ENCODE measurements at regions not wholly inside any gene's neighbourhood (a gene's known extent, or its start where the extent isn't known, plus 50 kb on each side); places are given as distances from the start of the nearest gene placed in this dataset.

DNA sequence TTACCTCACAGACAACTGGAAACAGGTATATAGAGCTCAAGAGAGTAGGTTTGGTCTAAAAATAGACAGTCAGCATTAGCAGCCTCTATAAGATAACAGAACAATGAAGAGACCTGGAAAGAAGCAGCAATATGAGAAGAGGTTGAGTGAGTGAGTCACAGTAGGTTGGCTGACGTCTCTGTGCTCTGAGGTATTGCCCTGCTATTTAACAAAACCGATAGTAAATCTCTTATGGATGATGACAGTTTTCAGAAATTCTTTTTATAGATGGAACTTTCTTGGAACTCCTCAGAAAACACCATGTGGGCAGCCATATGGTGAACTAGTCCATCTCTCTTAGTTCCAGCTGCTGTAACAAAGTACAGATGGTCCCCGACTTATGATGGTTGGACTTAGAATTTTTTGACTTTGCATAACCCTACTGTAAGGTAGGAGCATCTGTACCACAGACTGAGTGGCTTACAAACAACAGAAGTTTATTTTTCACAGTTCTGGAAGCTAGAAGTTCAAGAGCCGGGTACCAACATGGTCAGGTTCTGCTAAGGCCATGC, 123.5 kb downstream of the MBD2 start:
- H3K4me3 ChIP-seq, result no peak overlapping the region
- H3K27ac ChIP-seq, result no peak overlapping the region
- 20 to 80% (median 62%) methylated on average over 1 to 4 of the region's 4 CpGs for WGBS, 10 experiments
- peak in 1 of 8 experiments; percentile 31 for ATAC-seq (replicated peaks in 6 of 8)
- H3K4me1 ChIP-seq (replicated peaks in 1 of 2), result no peaks in the 10 kb centered on the region
- in situ Hi-C loops (cut with MboI; ENCODE audit: low pct_unique_long_range_greater_than_20kb in 2 of 9, low sequenced_read_pairs in 9 of 9, unreplicated experiment in 9 of 9), result loop anchor here in 4 of 9 experiments (25.0 kb wide), 1 partner anchor 539 kb away; no protein-coding TSS in a partner anchor

DNA sequence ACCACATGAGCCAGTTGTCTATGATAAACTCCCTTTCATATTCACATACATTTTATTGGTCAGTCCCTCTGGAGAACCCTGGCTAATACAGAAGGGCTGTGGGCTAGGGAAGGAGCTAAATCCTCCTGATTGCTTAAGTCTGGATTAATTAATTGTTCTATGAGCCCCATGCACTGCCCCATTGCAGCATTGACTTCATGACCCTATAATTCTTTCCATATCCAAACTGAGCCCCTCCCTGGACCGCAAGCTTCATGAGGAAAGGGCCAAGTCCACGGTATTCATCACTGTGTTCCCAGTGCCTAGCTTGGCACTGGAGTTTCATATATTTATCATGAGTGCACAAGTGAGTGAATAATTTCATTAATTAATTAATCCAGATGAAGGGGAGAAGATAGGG, 124.0 kb downstream of the MBD2 start:
- in situ Hi-C loops (cut with MboI; ENCODE audit: low pct_unique_long_range_greater_than_20kb in 2 of 9, low sequenced_read_pairs in 9 of 9, unreplicated experiment in 9 of 9), result loop anchor here in 4 of 9 experiments (25.0 kb wide), 1 partner anchor 538 kb away; no protein-coding TSS in a partner anchor
- Histone ChIP-seq H3K4me3 (no peak overlapping the region), H3K27ac (no peak overlapping the region), H3K4me1 (replicated peaks in 1 of 2) (no peaks in the 10 kb centered on the region)
- ATAC-seq (replicated peaks in 6 of 8), result no peak
- WGBS, 10 experiments, result 0 to 100% (median 88%) methylated on average over 1 to 2 of the region's 2 CpGs; no CpG with 5 or more reads in 4 of the 10 experiments

DNA sequence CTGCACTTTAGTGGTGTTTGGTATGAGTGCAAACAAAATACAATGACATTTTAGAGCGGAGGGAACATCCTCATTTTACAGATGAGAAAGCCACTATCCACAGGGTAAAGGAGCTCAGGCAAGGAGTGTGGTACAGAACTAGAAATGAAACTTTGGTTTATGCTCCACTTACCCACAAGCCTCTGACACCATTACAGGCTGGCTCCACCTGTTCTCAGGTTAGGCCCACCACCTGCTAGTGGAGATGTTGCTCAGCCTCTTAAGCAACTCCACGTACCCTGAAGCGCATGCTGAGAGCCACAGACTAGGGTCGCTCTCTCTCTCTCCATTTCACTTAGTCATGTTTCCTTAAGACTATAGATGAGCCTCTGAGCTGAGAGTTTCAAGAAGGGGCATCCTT, 130.0 kb downstream of the MBD2 start:
- H3K27ac ChIP-seq, result no peak overlapping the region
- no peak overlapping the region for H3K4me3 ChIP-seq
- ATAC-seq (replicated peaks in 6 of 8), result no peak
- in situ Hi-C loops (cut with MboI; ENCODE audit: low pct_unique_long_range_greater_than_20kb in 2 of 9, low sequenced_read_pairs in 9 of 9, unreplicated experiment in 9 of 9), result no loop called here
- 61 to 100% (median 77%) methylated on average over 1 to 4 of the region's 4 CpGs; no CpG with 5 or more reads in 4 of the 10 experiments for WGBS, 10 experiments
- peaks cover 2 to 3% of the 10 kb centered on the region in 2 donors for H3K4me1 ChIP-seq (replicated peaks in 1 of 2)

DNA sequence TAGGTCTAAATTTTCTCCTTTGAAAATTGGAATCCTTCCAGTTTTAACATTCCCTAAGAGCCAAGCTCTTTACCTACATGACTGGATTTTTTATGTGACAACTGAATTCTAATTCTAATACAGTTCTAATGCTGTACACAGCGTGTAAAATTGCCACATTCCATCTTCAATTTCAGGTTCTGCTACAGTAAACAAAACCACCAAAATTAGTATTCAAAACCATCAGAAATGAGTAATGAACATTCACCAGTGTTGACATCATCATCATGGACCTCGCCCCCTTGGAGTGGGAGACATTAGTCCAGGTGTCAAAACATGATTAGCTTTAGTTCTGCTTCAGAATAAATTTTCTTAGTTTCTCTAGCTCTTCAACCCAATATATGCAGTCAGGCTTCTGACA, 133.6 kb downstream of the MBD2 start:
- H3K4me3 ChIP-seq, result no peak overlapping the region
- no peak overlapping the region for H3K27ac ChIP-seq
- peak in 6 of 8 experiments; percentile 15 to 90 (median 16) for ATAC-seq (replicated peaks in 6 of 8)
- in situ Hi-C loops (cut with MboI; ENCODE audit: low pct_unique_long_range_greater_than_20kb in 2 of 9, low sequenced_read_pairs in 9 of 9, unreplicated experiment in 9 of 9), result no loop called here
- WGBS, 10 experiments, result 8 to 100% (median 73%) methylated on average over 1 to 2 of the region's 2 CpGs
- H3K4me1 ChIP-seq (replicated peaks in 1 of 2), result peaks cover 2 to 3% of the 10 kb centered on the region in 2 donors

DNA sequence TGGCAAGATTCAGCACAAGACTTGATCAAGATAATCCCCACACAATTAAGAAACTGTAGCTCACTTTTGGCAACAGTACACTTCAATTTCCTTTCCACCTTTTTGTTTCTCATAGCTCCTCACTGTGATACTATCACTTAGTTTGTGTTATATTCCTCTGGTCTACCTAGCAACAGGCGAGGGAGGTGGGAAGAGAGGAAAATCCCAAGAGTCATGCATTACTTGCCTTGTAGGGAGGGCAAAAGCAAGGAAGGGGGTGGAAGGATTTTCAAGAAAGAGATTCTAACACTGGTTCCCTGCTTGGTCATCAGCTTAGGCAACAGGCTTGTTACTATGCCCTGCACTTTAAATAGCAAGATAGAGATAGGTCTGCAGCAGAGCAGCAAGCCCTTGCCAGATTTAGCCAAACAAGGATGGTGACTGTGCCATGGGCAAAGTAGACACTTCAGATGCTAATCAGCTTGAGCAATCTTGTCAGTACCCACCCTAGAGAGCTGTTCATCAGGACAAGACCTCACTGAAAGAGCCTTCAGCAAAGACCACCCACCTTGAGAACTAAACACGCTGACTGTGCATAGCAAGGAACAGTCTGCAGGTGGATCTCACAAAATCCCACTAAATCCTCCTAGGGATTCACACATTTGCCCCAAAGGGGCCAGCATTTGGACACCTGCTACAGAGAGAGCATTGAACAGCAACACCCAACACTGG, 134.6 kb downstream of the MBD2 start:
- no peak overlapping the region for H3K27ac ChIP-seq
- in situ Hi-C loops (cut with MboI; ENCODE audit: low pct_unique_long_range_greater_than_20kb in 2 of 9, low sequenced_read_pairs in 9 of 9, unreplicated experiment in 9 of 9), result no loop called here
- 0 to 100% (median 67%) methylated on average over 1 to 2 of the region's 2 CpGs; no CpG with 5 or more reads in 1 of the 10 experiments for WGBS, 10 experiments
- H3K4me3 ChIP-seq, result no peak overlapping the region
- H3K4me1 ChIP-seq (replicated peaks in 1 of 2), result peaks cover 2 to 3% of the 10 kb centered on the region in 2 donors
- peak in 2 of 8 experiments; percentile 11 to 16 for ATAC-seq (replicated peaks in 6 of 8)

DNA sequence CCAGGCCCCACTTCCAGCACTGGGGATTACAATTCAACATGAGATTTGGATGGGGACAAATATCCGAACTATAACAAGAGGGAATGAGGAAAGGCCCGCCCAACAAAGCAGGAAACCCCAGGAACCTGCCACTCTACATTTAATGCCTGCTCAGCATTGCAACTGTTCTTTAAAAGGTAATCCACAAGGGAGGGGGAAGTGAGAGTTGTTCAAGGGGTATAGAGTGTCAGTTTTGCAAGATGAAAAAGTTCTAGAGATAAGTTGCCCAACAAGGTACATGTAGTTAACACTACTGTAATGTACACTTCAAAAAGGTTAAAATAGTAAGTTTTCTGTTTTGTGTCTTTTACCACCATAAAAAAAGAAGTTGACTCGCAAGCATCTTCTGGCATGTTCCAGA, 137.6 kb downstream of the MBD2 start:
- Histone ChIP-seq H3K4me3 (no peak overlapping the region), H3K4me1 (replicated peaks in 1 of 2) (peaks cover 2 to 3% of the 10 kb centered on the region in 2 donors), H3K27ac (no peak overlapping the region)
- in situ Hi-C loops (cut with MboI; ENCODE audit: low pct_unique_long_range_greater_than_20kb in 2 of 9, low sequenced_read_pairs in 9 of 9, unreplicated experiment in 9 of 9), result no loop called here
- WGBS, 10 experiments, result 20 to 100% (median 62%) methylated on average over 1 to 3 of the region's 3 CpGs; no CpG with 5 or more reads in 2 of the 10 experiments
- no peak for ATAC-seq (replicated peaks in 6 of 8)

DNA sequence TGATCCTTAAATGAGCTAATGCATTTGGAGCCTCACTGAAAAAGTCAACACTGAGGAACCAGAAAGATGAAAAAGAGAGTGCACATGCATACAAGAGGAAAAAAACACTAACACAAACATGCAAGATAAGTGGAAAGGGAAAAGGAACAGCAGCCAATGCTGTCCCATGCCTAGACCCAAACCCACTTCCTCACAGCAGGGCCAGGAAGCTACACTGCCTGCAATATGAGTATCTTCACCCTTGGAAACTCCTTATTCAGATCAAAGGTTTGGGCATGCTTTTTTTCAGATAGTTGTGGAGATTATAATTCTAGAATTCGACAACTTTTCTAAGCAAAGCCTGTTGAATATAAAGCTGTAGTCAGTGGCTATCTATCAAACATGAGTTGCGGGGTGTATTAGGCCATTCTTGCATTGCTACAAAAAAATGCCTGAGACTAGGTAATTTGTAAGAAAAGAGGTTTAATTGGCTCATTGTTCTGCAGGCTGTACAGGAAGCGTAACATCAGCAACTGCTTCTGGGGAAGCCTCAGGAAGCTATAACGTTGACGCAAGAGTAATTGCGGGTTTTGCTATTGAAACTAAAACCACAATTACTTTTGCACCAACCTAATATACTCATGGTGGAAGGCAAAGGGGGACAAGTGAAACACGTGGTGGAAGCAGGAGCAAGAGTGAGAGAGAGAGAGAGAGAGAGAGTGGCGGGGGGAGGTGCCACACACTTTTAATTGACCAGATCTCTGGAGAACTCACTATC, 138.2 kb downstream of the MBD2 start:
- 49 to 91% (median 76%) methylated on average over 4 to 8 of the region's 8 CpGs; no CpG with 5 or more reads in 1 of the 10 experiments for WGBS, 10 experiments
- H3K4me1 ChIP-seq (replicated peaks in 1 of 2), result peaks cover 2 to 3% of the 10 kb centered on the region in 2 donors
- no peak for ATAC-seq (replicated peaks in 6 of 8)
- in situ Hi-C loops (cut with MboI; ENCODE audit: low pct_unique_long_range_greater_than_20kb in 2 of 9, low sequenced_read_pairs in 9 of 9, unreplicated experiment in 9 of 9), result no loop called here
- no peak overlapping the region for H3K27ac ChIP-seq
- no peak overlapping the region for H3K4me3 ChIP-seq

DNA sequence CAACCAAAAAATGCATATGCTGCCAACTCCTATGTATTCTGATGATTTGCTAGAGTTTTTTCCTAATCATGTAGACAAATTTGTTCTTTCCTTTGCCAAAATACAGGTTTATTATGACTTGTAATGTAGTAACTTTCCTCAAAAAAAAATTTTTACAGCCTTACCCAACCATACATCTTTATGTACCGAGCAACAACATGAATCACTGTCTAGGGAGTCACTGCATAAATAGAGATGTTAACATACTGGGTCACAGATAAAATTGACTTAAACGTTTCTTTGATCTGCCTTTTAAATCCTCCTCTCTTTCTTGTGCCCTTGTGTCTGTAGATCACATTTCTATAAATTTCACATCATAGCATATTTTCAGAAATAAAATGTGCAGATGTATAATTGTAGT, 143.6 kb downstream of the MBD2 start:
- in situ Hi-C loops (cut with MboI; ENCODE audit: low pct_unique_long_range_greater_than_20kb in 2 of 9, low sequenced_read_pairs in 9 of 9, unreplicated experiment in 9 of 9), result no loop called here
- H3K27ac ChIP-seq, result no peak overlapping the region
- H3K4me1 ChIP-seq (replicated peaks in 1 of 2), result no peaks in the 10 kb centered on the region
- H3K4me3 ChIP-seq, result no peak overlapping the region
- 0 to 86% (median 46%) methylated on average over 1 to 2 of the region's 2 CpGs; no CpG with 5 or more reads in 1 of the 10 experiments for WGBS, 10 experiments
- peak in 2 of 8 experiments; percentile 62 to 64 for ATAC-seq (replicated peaks in 6 of 8)

DNA sequence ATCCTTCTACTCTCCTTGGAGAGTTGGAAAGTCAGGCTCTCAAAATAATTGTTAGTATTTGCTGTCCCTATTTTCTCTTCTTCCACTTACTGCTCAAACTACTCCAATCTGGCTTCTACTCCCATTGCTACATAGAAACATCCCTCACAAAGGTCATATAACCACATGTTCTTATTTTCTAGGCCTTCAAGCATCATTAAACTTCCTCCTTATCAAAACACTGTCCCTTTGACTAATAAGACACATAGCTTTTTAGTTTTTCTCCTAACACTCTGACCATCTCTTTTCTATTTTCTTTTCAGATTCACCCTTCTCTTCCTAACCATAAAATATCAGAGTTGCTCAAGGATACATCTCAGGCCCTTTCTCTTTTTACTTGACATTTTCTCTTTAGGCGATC, 148.3 kb downstream of the MBD2 start:
- in situ Hi-C loops (cut with MboI; ENCODE audit: low pct_unique_long_range_greater_than_20kb in 2 of 9, low sequenced_read_pairs in 9 of 9, unreplicated experiment in 9 of 9), result no loop called here
- WGBS, 10 experiments, result 12 to 100% (median 60%) methylated on average over 1 of the region's 1 CpG; no CpG with 5 or more reads in 2 of the 10 experiments
- no peak for ATAC-seq (replicated peaks in 6 of 8)
- H3K27ac ChIP-seq, result no peak overlapping the region
- no peak overlapping the region for H3K4me3 ChIP-seq
- H3K4me1 ChIP-seq (replicated peaks in 1 of 2), result no peaks in the 10 kb centered on the region

DNA sequence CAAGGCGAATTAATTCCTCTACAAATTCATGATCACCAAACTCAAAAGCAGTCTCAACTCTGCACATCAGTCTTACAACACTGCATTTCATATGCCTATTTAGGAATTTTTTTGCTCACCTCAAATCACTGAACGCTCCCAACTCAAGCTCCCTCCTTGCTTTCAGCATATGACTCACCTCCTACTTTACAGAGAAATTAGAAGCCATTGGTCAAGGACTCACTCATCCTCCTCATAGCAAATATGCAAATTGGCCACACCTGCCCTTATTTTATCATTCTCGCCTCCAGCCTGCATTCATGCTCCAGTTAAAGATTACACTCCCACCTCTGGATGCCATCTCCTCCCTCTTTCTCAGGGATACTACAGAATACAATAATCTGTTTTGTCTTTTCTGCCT, 148.8 kb downstream of the MBD2 start:
- H3K27ac ChIP-seq, result no peak overlapping the region
- no peak overlapping the region for H3K4me3 ChIP-seq
- in situ Hi-C loops (cut with MboI; ENCODE audit: low pct_unique_long_range_greater_than_20kb in 2 of 9, low sequenced_read_pairs in 9 of 9, unreplicated experiment in 9 of 9), result no loop called here
- WGBS, 10 experiments, result 8 to 100% (median 83%) methylated on average over 1 to 3 of the region's 3 CpGs; no CpG with 5 or more reads in 1 of the 10 experiments
- H3K4me1 ChIP-seq (replicated peaks in 1 of 2), result no peaks in the 10 kb centered on the region
- ATAC-seq (replicated peaks in 6 of 8), result peak in 2 of 8 experiments; percentile 83 to 96

DNA sequence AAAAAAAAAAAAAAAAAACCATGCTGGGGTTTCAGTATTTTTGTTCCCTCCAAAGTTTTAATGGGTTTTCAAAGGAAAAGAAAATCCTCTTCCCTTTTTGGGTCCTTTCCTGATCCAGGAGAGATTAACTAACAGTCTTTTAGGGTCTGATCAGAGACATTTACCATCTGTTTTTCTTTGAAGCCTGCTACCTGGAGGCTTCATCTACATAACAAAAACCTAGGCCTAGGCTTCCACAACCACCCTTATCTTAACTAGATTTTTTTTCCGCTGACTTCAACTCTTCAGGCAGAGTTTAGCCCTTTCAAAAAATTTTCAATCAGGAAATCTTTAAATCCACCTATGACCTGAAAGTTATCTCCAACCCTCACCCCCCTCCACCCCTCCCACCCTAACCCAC, 154.7 kb downstream of the MBD2 start:
- in situ Hi-C loops (cut with MboI; ENCODE audit: low pct_unique_long_range_greater_than_20kb in 2 of 9, low sequenced_read_pairs in 9 of 9, unreplicated experiment in 9 of 9), result no loop called here
- Histone ChIP-seq H3K4me3 (no peak overlapping the region), H3K4me1 (replicated peaks in 1 of 2) (no peaks in the 10 kb centered on the region), H3K27ac (no peak overlapping the region)
- ATAC-seq (replicated peaks in 6 of 8), result no peak
- WGBS, 10 experiments, result 55 to 100% (median 67%) methylated on average over 1 of the region's 1 CpG; no CpG with 5 or more reads in 7 of the 10 experiments

DNA sequence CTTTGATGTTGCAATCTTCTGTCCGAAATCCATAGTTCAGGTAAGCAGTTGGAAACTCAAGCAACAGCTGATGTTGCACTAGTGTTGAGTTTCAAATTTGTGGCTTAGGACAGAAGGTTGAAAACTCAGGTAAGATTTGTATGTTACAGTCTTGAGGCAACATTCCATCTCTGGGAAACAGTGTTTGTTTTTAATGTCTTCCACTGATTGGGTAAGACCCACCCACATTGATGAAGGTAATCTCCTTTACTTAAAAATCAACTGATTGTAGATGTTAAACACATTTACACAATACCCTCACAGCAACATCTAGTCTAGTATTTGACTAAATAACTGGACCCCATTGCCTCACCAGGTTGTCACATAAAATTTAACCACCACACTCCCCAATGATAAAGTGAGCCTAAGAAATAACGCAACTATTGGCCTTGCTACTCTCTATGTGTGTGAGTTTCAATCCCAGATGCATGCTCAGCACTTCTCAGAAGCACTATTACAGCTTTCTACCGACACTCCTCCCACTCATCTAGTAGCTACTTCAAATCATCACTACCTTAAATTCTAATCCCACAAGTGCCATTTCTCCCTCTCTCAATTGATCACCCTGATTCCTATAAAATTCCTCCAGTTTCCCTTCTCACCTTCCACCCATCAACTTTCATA, 164.0 kb downstream of the MBD2 start:
- Histone ChIP-seq H3K27ac (no peak overlapping the region), H3K4me3 (no peak overlapping the region), H3K4me1 (replicated peaks in 1 of 2) (no peaks in the 10 kb centered on the region)
- 0 to 94% (median 79%) methylated on average over 1 to 3 of the region's 3 CpGs; no CpG with 5 or more reads in 1 of the 10 experiments for WGBS, 10 experiments
- in situ Hi-C loops (cut with MboI; ENCODE audit: low pct_unique_long_range_greater_than_20kb in 2 of 9, low sequenced_read_pairs in 9 of 9, unreplicated experiment in 9 of 9), result no loop called here
- no peak for ATAC-seq (replicated peaks in 6 of 8)
